OCI-LY7 (cell line): ENCODE measurements at regions not wholly inside any gene's neighbourhood (a gene's known extent, or its start where the extent isn't known, plus 50 kb on each side); places are given as distances from the start of the nearest gene placed in this dataset.

Source experiments
- EZH2phosphoT487 ChIP-seq: fragments of 200-600 bp; sonication (generic); IDR thresholded peaks from 2 replicates; pipeline ENCODE4 v1.6.1; 2018; ENCODE audit warnings: low read depth, borderline replicate concordance, mild to moderate bottlenecking, mixed run types, antibody characterized with exemption, low read length, moderate library complexity, mixed read lengths
- TF ChIP-seq, protein P1 (sequence below): fragments of 200-600 bp; sonication (generic); conservative IDR thresholded peaks from 2 replicates; pipeline ENCODE4 v1.5.1; 2014; ENCODE audit warnings: mild to moderate bottlenecking, antibody characterized with exemption, low read length, moderate library complexity, mixed read lengths

DNA sequence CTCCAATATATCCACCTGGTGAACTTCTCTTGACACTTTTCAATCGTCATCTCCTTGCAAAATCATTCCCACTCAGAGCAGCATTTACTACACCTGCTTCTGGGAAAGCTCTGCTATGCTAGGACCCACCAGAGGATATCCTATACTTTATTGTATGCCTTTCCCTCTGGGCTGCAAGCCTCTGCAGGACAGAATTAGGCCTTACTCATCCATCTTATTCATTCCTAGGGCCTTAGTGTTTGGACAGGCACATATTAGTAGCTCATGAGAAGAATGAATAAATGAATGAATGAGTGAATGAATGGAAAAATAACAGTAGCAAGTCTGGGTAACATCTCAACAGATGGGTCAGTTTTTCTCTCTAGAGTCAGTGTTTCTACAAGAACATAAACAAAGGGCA lies 216.1 kb downstream of the MAFB start:
- TF ChIP-seq EZH2phosphoT487: no peak
- TF ChIP-seq, protein P1, sequence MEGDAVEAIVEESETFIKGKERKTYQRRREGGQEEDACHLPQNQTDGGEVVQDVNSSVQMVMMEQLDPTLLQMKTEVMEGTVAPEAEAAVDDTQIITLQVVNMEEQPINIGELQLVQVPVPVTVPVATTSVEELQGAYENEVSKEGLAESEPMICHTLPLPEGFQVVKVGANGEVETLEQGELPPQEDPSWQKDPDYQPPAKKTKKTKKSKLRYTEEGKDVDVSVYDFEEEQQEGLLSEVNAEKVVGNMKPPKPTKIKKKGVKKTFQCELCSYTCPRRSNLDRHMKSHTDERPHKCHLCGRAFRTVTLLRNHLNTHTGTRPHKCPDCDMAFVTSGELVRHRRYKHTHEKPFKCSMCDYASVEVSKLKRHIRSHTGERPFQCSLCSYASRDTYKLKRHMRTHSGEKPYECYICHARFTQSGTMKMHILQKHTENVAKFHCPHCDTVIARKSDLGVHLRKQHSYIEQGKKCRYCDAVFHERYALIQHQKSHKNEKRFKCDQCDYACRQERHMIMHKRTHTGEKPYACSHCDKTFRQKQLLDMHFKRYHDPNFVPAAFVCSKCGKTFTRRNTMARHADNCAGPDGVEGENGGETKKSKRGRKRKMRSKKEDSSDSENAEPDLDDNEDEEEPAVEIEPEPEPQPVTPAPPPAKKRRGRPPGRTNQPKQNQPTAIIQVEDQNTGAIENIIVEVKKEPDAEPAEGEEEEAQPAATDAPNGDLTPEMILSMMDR: no peak
